Fibroblast of lung (primary cell): ENCODE measurements at regions not wholly inside any gene's neighbourhood (a gene's known extent, or its start where the extent isn't known, plus 50 kb on each side); places are given as distances from the start of the nearest gene placed in this dataset.

Experiments
- DNase-seq, 2 donors: peaks; one replicate each; pipeline versions ENCODE4 v3.0.0 to v3.0.0-alpha.2; 2010; ENCODE audit warnings: low read depth in 2 of 2
- H2AFZ ChIP-seq: 2 replicates; pipeline ENCODE4 v1.5.1; 2012; ENCODE audit warnings: low read length, control low read depth, inconsistent platforms
- H3K27ac ChIP-seq: 2 replicates; pipeline ENCODE4 v1.5.1; 2011; ENCODE audit warnings: low read length, control low read depth; ENCODE audit not compliant: insufficient read depth
- H3K27me3 ChIP-seq: 2 replicates; pipeline ENCODE4 v1.5.1; 2011; ENCODE audit warnings: mild to moderate bottlenecking, low read length; ENCODE audit not compliant: control insufficient read depth, insufficient read depth
- H3K36me3 ChIP-seq: 2 replicates; pipeline ENCODE4 v1.5.1; 2011; ENCODE audit warnings: low read length; ENCODE audit not compliant: control insufficient read depth, insufficient read depth
- H3K4me1 ChIP-seq: 2 replicates; pipeline ENCODE4 v1.5.1; 2011; ENCODE audit warnings: low read length; ENCODE audit not compliant: control insufficient read depth, insufficient read depth; ENCODE audit errors: extremely low read depth
- H3K4me2 ChIP-seq: 2 replicates; pipeline ENCODE4 v1.5.1; 2011; ENCODE audit warnings: low read length, control low read depth; ENCODE audit not compliant: insufficient read depth; ENCODE audit errors: extremely low read depth
- H3K4me3 ChIP-seq, 4 experiments: fragments of 200-600 bp in 1 of 4; sonication (generic) in 1 of 4; replicated peaks in 1 of 4; 2 replicates each; pipeline ENCODE4 v1.5.1; 2011 to 2016; ENCODE audit warnings: low read length in 4 of 4, low read depth in 3 of 4, mild to moderate bottlenecking in 3 of 4, control low read depth in 2 of 4, inconsistent platforms in 1 of 4, mixed read lengths in 1 of 4; ENCODE audit not compliant: insufficient read depth in 1 of 4; ENCODE audit errors: control extremely low read depth in 1 of 4
- H3K79me2 ChIP-seq: 2 replicates; pipeline ENCODE4 v1.5.1; 2012; ENCODE audit warnings: mild to moderate bottlenecking, low read length, inconsistent platforms; ENCODE audit not compliant: control insufficient read depth, insufficient read depth
- H3K9ac ChIP-seq: 2 replicates; pipeline ENCODE4 v1.5.1; 2011; ENCODE audit warnings: mild to moderate bottlenecking, low read length, control low read depth; ENCODE audit not compliant: insufficient read depth
- H3K9me3 ChIP-seq: 2 replicates; pipeline ENCODE4 v1.5.1; 2012; ENCODE audit warnings: low read depth, low read length; ENCODE audit not compliant: control insufficient read depth, insufficient read depth
- H4K20me1 ChIP-seq: 2 replicates; pipeline ENCODE4 v1.5.1; 2011; ENCODE audit warnings: low read length; ENCODE audit not compliant: control insufficient read depth, insufficient read depth; ENCODE audit errors: extremely low read depth
- CTCF ChIP-seq, 2 donors: IDR thresholded peaks in 1 of 2; conservative IDR thresholded peaks in 1 of 2; 1 replicate in 1 of 2; 2 replicates in 1 of 2; pipeline ENCODE4 v1.5.1; 2011 to 2012; ENCODE audit warnings: low read length in 2 of 2, control low read depth in 1 of 2, inconsistent platforms in 1 of 2, low read depth in 1 of 2, mild to moderate bottlenecking in 1 of 2
- EZH2 ChIP-seq: IDR thresholded peaks from 2 replicates; pipeline ENCODE4 v1.5.1; 2012; ENCODE audit warnings: low read length, control low read depth, mild to moderate bottlenecking; ENCODE audit errors: missing control alignments

GRCh38 chr5:155591273-155591672, 577.7 kb downstream of the KIF4B start:
- no peak overlapping the region for H3K9ac ChIP-seq
- no peaks in the 10 kb centered on the region for H4K20me1 ChIP-seq
- H3K27me3 ChIP-seq = no peaks in the 10 kb centered on the region
- no peaks in the 10 kb centered on the region for H3K36me3 ChIP-seq
- TF ChIP-seq CTCF (conservative IDR thresholded peaks at IDR 0.05 in 1 of 2, IDR thresholded peaks at IDR 0.05 in 1 of 2; ENCODE audit: low read depth in 1 of 2, low read length in 2 of 2) (no peak), EZH2 (no peak)
- H3K27ac ChIP-seq = no peak overlapping the region
- no peak for DNase-seq
- no peak overlapping the region for H2AFZ ChIP-seq
- no peaks in the 10 kb centered on the region for H3K4me1 ChIP-seq
- no peaks in the 10 kb centered on the region for H3K79me2 ChIP-seq
- no peak overlapping the region for H3K4me3 ChIP-seq
- no peaks in the 10 kb centered on the region for H3K9me3 ChIP-seq
- no peak overlapping the region for H3K4me2 ChIP-seq

GRCh38 chr5:155594270-155594669, 580.7 kb downstream of the KIF4B start:
- Histone ChIP-seq H3K9ac (no peak overlapping the region), H2AFZ (no peak overlapping the region), H3K4me1 (no peaks in the 10 kb centered on the region), H4K20me1 (no peaks in the 10 kb centered on the region), H3K79me2 (no peaks in the 10 kb centered on the region), H3K4me3 (no peak overlapping the region), H3K27me3 (no peaks in the 10 kb centered on the region), H3K4me2 (no peak overlapping the region), H3K27ac (no peak overlapping the region), H3K36me3 (no peaks in the 10 kb centered on the region), H3K9me3 (no peaks in the 10 kb centered on the region)
- no peak for TF ChIP-seq CTCF (conservative IDR thresholded peaks at IDR 0.05 in 1 of 2, IDR thresholded peaks at IDR 0.05 in 1 of 2; ENCODE audit: low read depth in 1 of 2, low read length in 2 of 2)
- no peak for TF ChIP-seq EZH2
- no peak for DNase-seq

- Histone ChIP-seq H3K9ac (no peak overlapping the region), H3K79me2 (no peaks in the 10 kb centered on the region), H3K27ac (no peak overlapping the region), H3K4me1 (no peaks in the 10 kb centered on the region), H3K36me3 (no peaks in the 10 kb centered on the region), H3K9me3 (no peaks in the 10 kb centered on the region), H3K4me3 (no peak overlapping the region), H3K4me2 (no peak overlapping the region), H2AFZ (no peak overlapping the region), H4K20me1 (no peaks in the 10 kb centered on the region), H3K27me3 (no peaks in the 10 kb centered on the region)
- TF ChIP-seq EZH2 (no peak), CTCF (conservative IDR thresholded peaks at IDR 0.05 in 1 of 2, IDR thresholded peaks at IDR 0.05 in 1 of 2; ENCODE audit: low read depth in 1 of 2, low read length in 2 of 2) (no peak)
- DNase-seq = no peak
Observed at GRCh38 chr5:155595791-155596190, 582.2 kb downstream of the KIF4B start.
